Superior temporal gyrus (tissue), 1 donor: ENCODE measurements at regions not wholly inside any gene's neighbourhood (a gene's known extent, or its start where the extent isn't known, plus 50 kb on each side); places are given as distances from the start of the nearest gene placed in this dataset.

Experiments
- DNase-seq: peaks from one replicate; pipeline ENCODE4 v3.0.0-alpha.2; 2016; ENCODE audit errors: extremely low spot score

- DNase-seq, result no peak
Observed at GRCh38 chr1:90650401-90650800, 66.7 kb downstream of the BARHL2 start.

- DNase-seq, result no peak
Observed at GRCh38 chr1:90640325-90640724, 76.8 kb downstream of the BARHL2 start.

GRCh38 chr1:90622666-90623065, 94.4 kb downstream of the BARHL2 start:
- DNase-seq, result no peak

GRCh38 chr1:90621986-90622385, 95.1 kb downstream of the BARHL2 start:
- DNase-seq, result no peak

- no peak for DNase-seq
Observed at GRCh38 chr1:90616395-90616794, 100.7 kb downstream of the BARHL2 start.

GRCh38 chr1:90614872-90615271, 102.2 kb downstream of the BARHL2 start:
- no peak for DNase-seq

GRCh38 chr1:90613371-90613770, 103.7 kb downstream of the BARHL2 start:
- no peak for DNase-seq

GRCh38 chr1:90612033-90612432, 105.1 kb downstream of the BARHL2 start:
- no peak for DNase-seq

GRCh38 chr1:90607736-90608135, 109.4 kb downstream of the BARHL2 start:
- DNase-seq, result no peak

GRCh38 chr1:90605070-90605469, 112.0 kb downstream of the BARHL2 start:
- DNase-seq, result no peak

- no peak for DNase-seq
Observed at GRCh38 chr1:90593312-90593711, 123.8 kb downstream of the BARHL2 start.

- no peak for DNase-seq
Observed at GRCh38 chr1:90591970-90592356, 125.1 kb downstream of the BARHL2 start.

GRCh38 chr1:90591355-90591969, 125.6 kb downstream of the BARHL2 start:
- DNase-seq, result no peak

GRCh38 chr1:90580176-90580575, 136.9 kb downstream of the BARHL2 start:
- no peak for DNase-seq

GRCh38 chr1:90579212-90579802, 137.8 kb downstream of the BARHL2 start:
- DNase-seq, result peak; percentile 81

GRCh38 chr1:90574692-90575370, 142.3 kb downstream of the BARHL2 start:
- no peak for DNase-seq

- no peak for DNase-seq
Observed at GRCh38 chr1:90573736-90574135, 143.4 kb downstream of the BARHL2 start.

- no peak for DNase-seq
Observed at GRCh38 chr1:90572446-90572845, 144.7 kb downstream of the BARHL2 start.

GRCh38 chr1:90568436-90568835, 148.7 kb downstream of the BARHL2 start:
- DNase-seq, result no peak

- no peak for DNase-seq
Observed at GRCh38 chr1:90564164-90564563, 152.9 kb downstream of the BARHL2 start.

- no peak for DNase-seq
Observed at GRCh38 chr1:90562892-90563291, 154.2 kb downstream of the BARHL2 start.

GRCh38 chr1:90561911-90562310, 155.2 kb downstream of the BARHL2 start:
- no peak for DNase-seq

- DNase-seq, result no peak
Observed at GRCh38 chr1:90561103-90561783, 155.9 kb downstream of the BARHL2 start.
